Astrocyte (in vitro differentiated cells and primary cell): ENCODE measurements at regions not wholly inside any gene's neighbourhood (a gene's known extent, or its start where the extent isn't known, plus 50 kb on each side); places are given as distances from the start of the nearest gene placed in this dataset.

Experiments
- CTCF ChIP-seq: IDR thresholded peaks from 2 replicates; pipeline ENCODE4 v1.5.1; 2011; ENCODE audit warnings: low read depth, mild to moderate bottlenecking, inconsistent platforms, low read length, moderate library complexity; ENCODE audit not compliant: insufficient read depth
- EZH2 ChIP-seq: IDR thresholded peaks from 2 replicates; pipeline ENCODE4 v1.6.1; 2012; ENCODE audit warnings: mild to moderate bottlenecking, low read length, inconsistent platforms; ENCODE audit not compliant: insufficient read depth

DNA sequence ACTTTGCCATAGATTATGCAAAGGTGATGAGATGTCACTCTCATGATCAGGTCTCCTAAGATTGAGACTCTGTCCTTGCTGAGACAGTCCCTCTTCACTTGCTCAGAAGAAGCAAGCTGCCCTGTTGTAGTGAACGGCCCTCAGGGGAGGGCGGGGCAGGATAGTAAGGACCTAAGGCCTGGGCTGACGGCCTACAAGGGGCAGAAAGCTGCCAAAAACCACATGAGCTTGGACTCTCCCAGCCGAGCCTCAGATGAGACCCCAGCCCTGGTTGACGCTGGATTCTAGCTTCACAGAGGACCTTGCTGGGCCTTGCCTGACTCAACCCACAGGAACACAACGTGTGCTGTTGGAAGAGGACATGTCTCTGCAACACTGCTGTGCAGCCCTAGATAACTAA lies 1182.5 kb downstream of the TBC1D22A start:
- TF ChIP-seq CTCF (no peak), EZH2 (no peak)
